ENCODE measurements at regions not wholly inside any gene's neighbourhood (a gene's known extent, or its start where the extent isn't known, plus 50 kb on each side); places are given as distances from the start of the nearest gene placed in this dataset.

DNA sequence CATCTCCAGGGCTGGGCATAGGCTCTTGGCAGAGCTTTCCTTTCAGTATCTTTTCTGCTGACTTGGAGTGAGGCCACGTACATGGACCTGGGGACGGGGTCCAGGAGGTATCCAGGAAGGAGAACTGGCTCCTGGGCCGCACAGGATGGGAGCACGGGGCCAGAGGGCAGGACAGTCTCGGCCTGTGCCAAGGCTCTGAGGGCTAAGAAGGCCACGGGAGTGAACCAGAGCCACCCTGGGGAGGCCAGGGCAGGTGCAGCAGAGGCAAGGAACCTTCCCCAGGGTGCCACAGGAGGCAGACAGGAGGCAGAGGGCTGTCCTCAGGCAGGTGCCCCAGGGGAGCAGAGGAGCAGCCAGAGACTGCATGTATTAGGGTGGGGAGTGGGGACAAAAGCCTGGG, 50.3 kb downstream of the PLXNA1 start:
- H2BK120ac ChIP-seq (ENCODE audit: insufficient read depth, low read length, poor library complexity), result no peak overlapping the region
- no peak overlapping the region for H4K91ac ChIP-seq (ENCODE audit: low read depth, low read length)
- no peak overlapping the region for H3K14ac ChIP-seq (ENCODE audit: low read length)
- peaks cover 70 to 76% of the 10 kb centered on the region in 2 experiments for H3K36me3 ChIP-seq (ENCODE audit: control insufficient read depth in 1 of 2, insufficient read depth in 2 of 2, low read length in 2 of 2)
- no peaks in the 10 kb centered on the region for H3K4me1 ChIP-seq (ENCODE audit: control insufficient read depth in 1 of 2, insufficient read depth in 2 of 2, low read length in 2 of 2)
- no peak overlapping the region for H3K23ac ChIP-seq (ENCODE audit: low read length)
- no peak overlapping the region for H3K9ac ChIP-seq (ENCODE audit: low read length)
- H2AK5ac ChIP-seq (ENCODE audit: low read length), result no peak overlapping the region
- H3K4ac ChIP-seq (ENCODE audit: low read depth, low read length), result no peak overlapping the region
- no peak overlapping the region for H2BK12ac ChIP-seq (ENCODE audit: low read length)
- H3K4me2 ChIP-seq (ENCODE audit: low read length), result no peak overlapping the region
- WGBS (ENCODE audit: extremely low coverage, insufficient coverage, insufficient read length), result no CpG with 5 or more reads among the region's 6 CpGs
- H3K4me3 ChIP-seq (ENCODE audit: low read depth, low read length), result no peak overlapping the region
- no peak overlapping the region for H4K8ac ChIP-seq (ENCODE audit: low read depth, low read length)
- DNase-seq, result no peak
- no peak overlapping the region for H2BK5ac ChIP-seq (ENCODE audit: low read depth, low read length, poor library complexity)
- H3K79me2 ChIP-seq (ENCODE audit: control insufficient read depth, insufficient read depth, low read length, poor library complexity), result no peaks in the 10 kb centered on the region
- H3K27ac ChIP-seq (ENCODE audit: low read depth, low read length), result no peak overlapping the region
- no peaks in the 10 kb centered on the region for H3K79me1 ChIP-seq (ENCODE audit: low read length)
- no peak overlapping the region for H2AFZ ChIP-seq (ENCODE audit: insufficient read depth, low read length, poor library complexity)
- H4K12ac ChIP-seq (ENCODE audit: low read depth, low read length), result no peak overlapping the region
- H3K9me3 ChIP-seq (ENCODE audit: insufficient read depth, low read depth, low read length), result no peaks in the 10 kb centered on the region
- H3K18ac ChIP-seq (ENCODE audit: low read length), result no peak overlapping the region
- no peaks in the 10 kb centered on the region for H3K27me3 ChIP-seq (ENCODE audit: insufficient read depth, low read length)

GRCh38 chr3:127033786-127034185, 50.9 kb downstream of the PLXNA1 start:
- Histone ChIP-seq H4K8ac (ENCODE audit: low read depth, low read length) (no peak overlapping the region), H3K4me2 (ENCODE audit: low read length) (no peak overlapping the region)
- WGBS (ENCODE audit: extremely low coverage, insufficient coverage, insufficient read length), result no CpG with 5 or more reads among the region's 20 CpGs

DNA sequence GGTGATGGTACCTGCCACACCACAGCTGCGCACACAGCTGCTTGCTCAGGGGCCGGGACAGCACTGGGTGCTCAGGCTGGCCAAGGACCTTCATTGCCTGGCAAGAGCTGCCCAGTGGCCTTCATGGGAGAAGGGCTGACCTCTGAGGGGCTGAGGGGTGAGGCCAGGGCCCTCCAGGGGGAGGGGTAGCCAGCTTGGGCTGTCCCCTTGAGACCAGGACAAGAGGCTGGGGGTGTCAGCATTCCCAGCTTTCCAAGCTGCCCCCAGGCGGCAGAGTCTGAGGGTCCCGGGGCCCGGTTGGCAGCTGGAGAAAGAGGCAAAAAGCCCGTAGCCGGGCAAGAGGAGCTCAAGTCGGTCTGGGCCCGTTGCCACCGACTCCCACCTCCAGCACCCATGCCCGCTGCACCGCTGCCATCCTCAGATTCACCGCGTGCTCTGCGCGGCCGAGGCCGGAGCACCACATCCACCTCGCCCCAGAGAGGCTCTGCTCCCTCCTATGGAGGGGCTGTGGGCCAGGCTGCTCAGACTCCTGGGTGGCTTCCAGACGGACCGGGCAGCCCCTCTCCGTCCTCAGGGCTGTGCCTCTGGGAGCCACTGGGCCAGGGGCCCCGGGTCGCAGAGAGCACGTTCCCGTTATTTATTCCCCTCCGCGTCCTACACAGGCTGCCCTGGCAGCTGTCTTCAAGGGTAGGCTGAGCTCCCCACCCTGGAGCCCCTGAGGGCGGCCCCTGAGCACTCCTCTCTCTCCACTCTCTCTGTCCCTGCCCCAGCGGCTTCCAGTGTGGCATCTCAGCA, 51.5 kb downstream of the PLXNA1 start:
- Histone ChIP-seq H3K79me1 (ENCODE audit: low read length) (no peaks in the 10 kb centered on the region), H3K36me3 (ENCODE audit: control insufficient read depth in 1 of 2, insufficient read depth in 2 of 2, low read length in 2 of 2) (peaks cover 58 to 64% of the 10 kb centered on the region in 2 experiments), H4K8ac (ENCODE audit: low read depth, low read length) (no peak overlapping the region), H3K23ac (ENCODE audit: low read length) (no peak overlapping the region), H3K9ac (ENCODE audit: low read length) (no peak overlapping the region), H3K18ac (ENCODE audit: low read length) (no peak overlapping the region), H3K4me1 (ENCODE audit: control insufficient read depth in 1 of 2, insufficient read depth in 2 of 2, low read length in 2 of 2) (no peaks in the 10 kb centered on the region), H3K9me3 (ENCODE audit: insufficient read depth, low read depth, low read length) (no peaks in the 10 kb centered on the region), H3K4me2 (ENCODE audit: low read length) (no peak overlapping the region), H3K27ac (ENCODE audit: low read depth, low read length) (no peak overlapping the region), H2BK5ac (ENCODE audit: low read depth, low read length, poor library complexity) (no peak overlapping the region), H3K4ac (ENCODE audit: low read depth, low read length) (no peak overlapping the region), H3K14ac (ENCODE audit: low read length) (no peak overlapping the region), H3K79me2 (ENCODE audit: control insufficient read depth, insufficient read depth, low read length, poor library complexity) (no peaks in the 10 kb centered on the region), H3K27me3 (ENCODE audit: insufficient read depth, low read length) (no peaks in the 10 kb centered on the region), H2BK120ac (ENCODE audit: insufficient read depth, low read length, poor library complexity) (no peak overlapping the region), H2AFZ (ENCODE audit: insufficient read depth, low read length, poor library complexity) (no peak overlapping the region), H4K12ac (ENCODE audit: low read depth, low read length) (no peak overlapping the region), H4K91ac (ENCODE audit: low read depth, low read length) (no peak overlapping the region), H2BK12ac (ENCODE audit: low read length) (no peak overlapping the region), H3K4me3 (ENCODE audit: low read depth, low read length) (no peak overlapping the region), H2AK5ac (ENCODE audit: low read length) (no peak overlapping the region)
- DNase-seq, result no peak
- WGBS (ENCODE audit: extremely low coverage, insufficient coverage, insufficient read length), result no CpG with 5 or more reads among the region's 30 CpGs

More at GRCh38 chr3:127033786-127034185, 50.9 kb downstream of the PLXNA1 start:
- no peak for DNase-seq
- Histone ChIP-seq H3K79me1 (ENCODE audit: low read length) (no peaks in the 10 kb centered on the region), H3K4me3 (ENCODE audit: low read depth, low read length) (no peak overlapping the region), H3K27me3 (ENCODE audit: insufficient read depth, low read length) (no peaks in the 10 kb centered on the region), H3K23ac (ENCODE audit: low read length) (no peak overlapping the region), H2AFZ (ENCODE audit: insufficient read depth, low read length, poor library complexity) (no peak overlapping the region), H3K14ac (ENCODE audit: low read length) (no peak overlapping the region), H2AK5ac (ENCODE audit: low read length) (no peak overlapping the region), H2BK120ac (ENCODE audit: insufficient read depth, low read length, poor library complexity) (no peak overlapping the region), H3K36me3 (ENCODE audit: control insufficient read depth in 1 of 2, insufficient read depth in 2 of 2, low read length in 2 of 2) (peaks cover 64 to 70% of the 10 kb centered on the region in 2 experiments), H3K27ac (ENCODE audit: low read depth, low read length) (no peak overlapping the region), H4K91ac (ENCODE audit: low read depth, low read length) (no peak overlapping the region), H3K79me2 (ENCODE audit: control insufficient read depth, insufficient read depth, low read length, poor library complexity) (no peaks in the 10 kb centered on the region), H3K9me3 (ENCODE audit: insufficient read depth, low read depth, low read length) (no peaks in the 10 kb centered on the region), H3K9ac (ENCODE audit: low read length) (no peak overlapping the region), H2BK12ac (ENCODE audit: low read length) (no peak overlapping the region), H2BK5ac (ENCODE audit: low read depth, low read length, poor library complexity) (no peak overlapping the region), H4K12ac (ENCODE audit: low read depth, low read length) (no peak overlapping the region), H3K4ac (ENCODE audit: low read depth, low read length) (no peak overlapping the region), H3K18ac (ENCODE audit: low read length) (no peak overlapping the region), H3K4me1 (ENCODE audit: control insufficient read depth in 1 of 2, insufficient read depth in 2 of 2, low read length in 2 of 2) (no peaks in the 10 kb centered on the region)

DNA sequence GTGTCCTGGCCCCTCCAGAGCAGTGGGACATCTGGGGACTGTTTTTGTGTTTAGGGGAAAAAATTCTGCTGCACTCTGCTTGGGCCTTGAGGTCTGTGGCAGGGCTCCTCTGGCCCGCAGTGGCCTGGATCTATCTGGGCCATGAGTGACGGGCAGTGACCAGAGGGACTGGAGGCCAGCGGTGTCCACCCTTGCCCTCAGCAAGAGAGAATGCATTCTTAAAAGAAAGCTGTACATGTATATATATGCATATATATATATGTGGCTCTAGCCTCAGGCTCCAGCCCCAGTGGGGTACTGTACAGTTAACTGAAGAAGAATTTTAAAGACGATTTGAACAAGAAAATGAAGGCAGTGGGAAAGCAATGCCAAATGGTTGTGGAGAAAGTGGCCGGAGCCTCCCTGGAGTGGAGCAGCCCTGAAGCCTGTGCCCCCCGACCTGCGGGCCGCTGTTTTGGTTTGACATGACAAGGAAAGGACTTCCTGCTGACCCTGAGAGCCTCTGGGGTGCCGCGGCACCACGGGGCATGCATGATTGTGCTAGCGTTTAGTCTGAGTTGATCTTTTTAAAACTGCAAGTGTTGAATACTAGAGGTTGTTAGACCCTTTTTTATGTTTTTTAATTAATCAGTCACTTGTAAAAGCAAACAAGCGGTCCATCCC, 52.2 kb downstream of the PLXNA1 start:
- Histone ChIP-seq H3K9me3 (ENCODE audit: insufficient read depth, low read depth, low read length) (no peaks in the 10 kb centered on the region), H3K9ac (ENCODE audit: low read length) (no peak overlapping the region), H3K4me2 (ENCODE audit: low read length) (no peak overlapping the region), H2AFZ (ENCODE audit: insufficient read depth, low read length, poor library complexity) (no peak overlapping the region), H2AK5ac (ENCODE audit: low read length) (no peak overlapping the region), H3K23ac (ENCODE audit: low read length) (no peak overlapping the region), H3K27ac (ENCODE audit: low read depth, low read length) (no peak overlapping the region), H2BK120ac (ENCODE audit: insufficient read depth, low read length, poor library complexity) (no peak overlapping the region), H3K4ac (ENCODE audit: low read depth, low read length) (no peak overlapping the region), H3K79me2 (ENCODE audit: control insufficient read depth, insufficient read depth, low read length, poor library complexity) (no peaks in the 10 kb centered on the region), H3K4me3 (ENCODE audit: low read depth, low read length) (no peak overlapping the region), H3K14ac (ENCODE audit: low read length) (no peak overlapping the region), H2BK12ac (ENCODE audit: low read length) (no peak overlapping the region), H4K8ac (ENCODE audit: low read depth, low read length) (no peak overlapping the region), H4K12ac (ENCODE audit: low read depth, low read length) (no peak overlapping the region), H3K27me3 (ENCODE audit: insufficient read depth, low read length) (no peaks in the 10 kb centered on the region), H4K91ac (ENCODE audit: low read depth, low read length) (no peak overlapping the region), H3K36me3 (ENCODE audit: control insufficient read depth in 1 of 2, insufficient read depth in 2 of 2, low read length in 2 of 2) (peaks cover 50 to 56% of the 10 kb centered on the region in 2 experiments), H3K79me1 (ENCODE audit: low read length) (no peaks in the 10 kb centered on the region), H3K4me1 (ENCODE audit: control insufficient read depth in 1 of 2, insufficient read depth in 2 of 2, low read length in 2 of 2) (no peaks in the 10 kb centered on the region), H2BK5ac (ENCODE audit: low read depth, low read length, poor library complexity) (no peak overlapping the region), H3K18ac (ENCODE audit: low read length) (no peak overlapping the region)
- no peak for DNase-seq
- WGBS (ENCODE audit: extremely low coverage, insufficient coverage, insufficient read length), result no CpG with 5 or more reads among the region's 13 CpGs
